ENCODE measurements at regions not wholly inside any gene's neighbourhood (a gene's known extent, or its start where the extent isn't known, plus 50 kb on each side); places are given as distances from the start of the nearest gene placed in this dataset.

- Histone ChIP-seq H3K27me3 (no peaks in the 10 kb centered on the region), H3K9me3 (no peaks in the 10 kb centered on the region; the same call in 1 of the 2 replicates), H3K4me1 (no peaks in the 10 kb centered on the region), H3K36me3 (no peaks in the 10 kb centered on the region), H3K4me3 (ENCODE audit: low read depth, low read length) (no peak overlapping the region)
- no peak for TF ChIP-seq CTCF (IDR thresholded peaks at IDR 0.05; ENCODE audit: low read depth, low read length)
- no peak for DNase-seq
Measured at GRCh38 chr7:57367171-57367570, 82.8 kb upstream of the ZNF716 start.

- no peak for DNase-seq
- H3K36me3 ChIP-seq = no peaks in the 10 kb centered on the region
- no peaks in the 10 kb centered on the region for H3K27me3 ChIP-seq
- no peaks in the 10 kb centered on the region; the same call in 1 of the 2 replicates for H3K9me3 ChIP-seq
- no peak for TF ChIP-seq CTCF (IDR thresholded peaks at IDR 0.05; ENCODE audit: low read depth, low read length)
- no peak overlapping the region for H3K4me3 ChIP-seq (ENCODE audit: low read depth, low read length)
- H3K4me1 ChIP-seq = no peaks in the 10 kb centered on the region
Measured at GRCh38 chr7:57370066-57370738, 79.8 kb upstream of the ZNF716 start.

- DNase-seq = no peak
- Histone ChIP-seq H3K27me3 (no peaks in the 10 kb centered on the region), H3K4me3 (ENCODE audit: low read depth, low read length) (no peak overlapping the region), H3K4me1 (no peaks in the 10 kb centered on the region), H3K36me3 (no peaks in the 10 kb centered on the region), H3K9me3 (no peaks in the 10 kb centered on the region; the same call in 1 of the 2 replicates)
- no peak for TF ChIP-seq CTCF (IDR thresholded peaks at IDR 0.05; ENCODE audit: low read depth, low read length)
Measured at GRCh38 chr7:57370739-57371098, 79.3 kb upstream of the ZNF716 start.

- no peaks in the 10 kb centered on the region for H3K4me1 ChIP-seq
- no peak for TF ChIP-seq CTCF (IDR thresholded peaks at IDR 0.05; ENCODE audit: low read depth, low read length)
- no peaks in the 10 kb centered on the region for H3K27me3 ChIP-seq
- H3K4me3 ChIP-seq (ENCODE audit: low read depth, low read length) = no peak overlapping the region
- no peak for DNase-seq
- H3K9me3 ChIP-seq = no peaks in the 10 kb centered on the region; the same call in 1 of the 2 replicates
- H3K36me3 ChIP-seq = no peaks in the 10 kb centered on the region
Measured at GRCh38 chr7:57375783-57376182, 74.2 kb upstream of the ZNF716 start.

GRCh38 chr7:57381581-57381980 lies 68.4 kb upstream of the ZNF716 start:
- H3K4me1 ChIP-seq = no peaks in the 10 kb centered on the region
- TF ChIP-seq CTCF (IDR thresholded peaks at IDR 0.05; ENCODE audit: low read depth, low read length) = no peak
- H3K36me3 ChIP-seq = no peaks in the 10 kb centered on the region
- no peaks in the 10 kb centered on the region; the same call in none of the 2 replicates for H3K9me3 ChIP-seq
- no peaks in the 10 kb centered on the region for H3K27me3 ChIP-seq
- no peak overlapping the region for H3K4me3 ChIP-seq (ENCODE audit: low read depth, low read length)
- no peak for DNase-seq

GRCh38 chr7:57384380-57384779 lies 65.6 kb upstream of the ZNF716 start:
- no peak for TF ChIP-seq CTCF (IDR thresholded peaks at IDR 0.05; ENCODE audit: low read depth, low read length)
- DNase-seq = no peak
- Histone ChIP-seq H3K4me1 (no peaks in the 10 kb centered on the region), H3K4me3 (ENCODE audit: low read depth, low read length) (no peak overlapping the region), H3K27me3 (no peaks in the 10 kb centered on the region), H3K36me3 (no peaks in the 10 kb centered on the region), H3K9me3 (no peaks in the 10 kb centered on the region; the same call in 1 of the 2 replicates)
